ENCODE measurements at regions not wholly inside any gene's neighbourhood (a gene's known extent, or its start where the extent isn't known, plus 50 kb on each side); places are given as distances from the start of the nearest gene placed in this dataset.

- CTCF ChIA-PET: no interaction called here
- no peaks in the 10 kb centered on the region for H3K4me1 Mint-ChIP-seq
- POLR2A ChIA-PET: no interaction called here
- peaks cover 2 to 4% of the 10 kb centered on the region in 2 donors for H3K27me3 Mint-ChIP-seq
- ATAC-seq (replicated peaks in 1 of 4): no peak
- H3K36me3 Mint-ChIP-seq: no peaks in the 10 kb centered on the region
- Histone ChIP-seq H3K4me3 (ENCODE audit: control insufficient read depth in 1 of 2, extremely low read depth in 1 of 2, low read length in 1 of 2) (no peak overlapping the region), H3K9me3 (no peaks in the 10 kb centered on the region), H3K27me3 (replicated peaks in 1 of 2; ENCODE audit: control insufficient read depth in 2 of 2, extremely low read depth in 1 of 2, insufficient read depth in 2 of 2, low read length in 1 of 2) (no peaks in the 10 kb centered on the region), H3K4me1 (ENCODE audit: control insufficient read depth in 1 of 2, extremely low read depth in 1 of 2, insufficient read depth in 2 of 2, low read length in 2 of 2) (no peaks in the 10 kb centered on the region), H3K27ac (ENCODE audit: low read length) (no peak overlapping the region), H3K36me3 (ENCODE audit: control insufficient read depth in 2 of 2, extremely low read depth in 1 of 2, insufficient read depth in 1 of 2, low read length in 1 of 2) (no peaks in the 10 kb centered on the region)
- DNase-seq: no peak
- H3K4me3 Mint-ChIP-seq: no peak overlapping the region
- no peak overlapping the region for H3K27ac Mint-ChIP-seq
- 65% methylated on average over 4 of the region's 7 CpGs for WGBS (ENCODE audit: insufficient coverage)
- H3K9me3 Mint-ChIP-seq: peaks cover 3 to 13% (median 4%) of the 10 kb centered on the region in 3 donors
These were observed 545.0 kb downstream of the MTRR start for GRCh38 chr5:8413975-8414374.

- DNase-seq (no peak), ATAC-seq (replicated peaks in 1 of 4) (no peak)
- 75% methylated on average over 2 of the region's 4 CpGs for WGBS (ENCODE audit: insufficient coverage)
These were observed 548.5 kb downstream of the MTRR start for GRCh38 chr5:8417316-8418048.

DNA sequence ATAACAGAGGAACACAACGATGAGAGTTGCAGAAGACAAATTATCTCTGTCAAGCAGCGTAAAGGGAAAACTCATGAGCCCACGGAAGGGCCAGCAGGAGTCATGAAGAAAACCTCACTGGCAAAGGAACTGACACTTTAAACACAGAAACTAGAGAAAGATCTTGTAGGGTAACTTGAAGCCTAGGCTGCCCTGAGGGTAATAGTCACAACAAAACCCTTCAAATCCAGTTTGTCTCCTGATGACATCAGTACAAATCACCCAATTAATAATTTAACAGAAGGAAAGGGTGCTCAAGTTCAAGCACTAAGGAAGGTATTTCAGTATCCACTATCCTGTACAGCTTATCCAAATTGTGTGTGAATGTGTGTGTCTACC, 549.1 kb downstream of the MTRR start:
- DNase-seq (no peak), ATAC-seq (replicated peaks in 1 of 4) (no peak)
- H3K4me3 Mint-ChIP-seq: no peak overlapping the region
- Histone ChIP-seq H3K9me3 (no peaks in the 10 kb centered on the region), H3K27me3 (replicated peaks in 1 of 2; ENCODE audit: control insufficient read depth in 2 of 2, extremely low read depth in 1 of 2, insufficient read depth in 2 of 2, low read length in 1 of 2) (no peaks in the 10 kb centered on the region), H3K4me3 (ENCODE audit: control insufficient read depth in 1 of 2, extremely low read depth in 1 of 2, low read length in 1 of 2) (no peak overlapping the region), H3K36me3 (ENCODE audit: control insufficient read depth in 2 of 2, extremely low read depth in 1 of 2, insufficient read depth in 1 of 2, low read length in 1 of 2) (no peaks in the 10 kb centered on the region), H3K27ac (ENCODE audit: low read length) (no peak overlapping the region), H3K4me1 (ENCODE audit: control insufficient read depth in 1 of 2, extremely low read depth in 1 of 2, insufficient read depth in 2 of 2, low read length in 2 of 2) (no peaks in the 10 kb centered on the region)
- CTCF ChIA-PET: no interaction called here
- no peaks in the 10 kb centered on the region for H3K36me3 Mint-ChIP-seq
- H3K27me3 Mint-ChIP-seq: peaks cover 2 to 4% of the 10 kb centered on the region in 2 donors
- POLR2A ChIA-PET: no interaction called here
- 60% methylated on average over 1 of the region's 3 CpGs for WGBS (ENCODE audit: insufficient coverage)
- H3K4me1 Mint-ChIP-seq: no peaks in the 10 kb centered on the region
- H3K9me3 Mint-ChIP-seq: peaks cover 3 to 11% (median 4%) of the 10 kb centered on the region in 3 donors
- no peak overlapping the region for H3K27ac Mint-ChIP-seq

More at GRCh38 chr5:8417316-8418048, 548.5 kb downstream of the MTRR start:
- no peak overlapping the region for H3K4me3 Mint-ChIP-seq
- Histone ChIP-seq H3K27me3 (replicated peaks in 1 of 2; ENCODE audit: control insufficient read depth in 2 of 2, extremely low read depth in 1 of 2, insufficient read depth in 2 of 2, low read length in 1 of 2) (no peaks in the 10 kb centered on the region), H3K4me3 (ENCODE audit: control insufficient read depth in 1 of 2, extremely low read depth in 1 of 2, low read length in 1 of 2) (no peak overlapping the region), H3K27ac (ENCODE audit: low read length) (no peak overlapping the region), H3K36me3 (ENCODE audit: control insufficient read depth in 2 of 2, extremely low read depth in 1 of 2, insufficient read depth in 1 of 2, low read length in 1 of 2) (no peaks in the 10 kb centered on the region), H3K9me3 (no peaks in the 10 kb centered on the region), H3K4me1 (ENCODE audit: control insufficient read depth in 1 of 2, extremely low read depth in 1 of 2, insufficient read depth in 2 of 2, low read length in 2 of 2) (no peaks in the 10 kb centered on the region)
- H3K36me3 Mint-ChIP-seq: no peaks in the 10 kb centered on the region
- H3K27ac Mint-ChIP-seq: no peak overlapping the region
- peaks cover 3 to 11% (median 4%) of the 10 kb centered on the region in 3 donors for H3K9me3 Mint-ChIP-seq
- peaks cover 2 to 4% of the 10 kb centered on the region in 2 donors for H3K27me3 Mint-ChIP-seq
- POLR2A ChIA-PET: no interaction called here
- no peaks in the 10 kb centered on the region for H3K4me1 Mint-ChIP-seq
- CTCF ChIA-PET: no interaction called here

DNA sequence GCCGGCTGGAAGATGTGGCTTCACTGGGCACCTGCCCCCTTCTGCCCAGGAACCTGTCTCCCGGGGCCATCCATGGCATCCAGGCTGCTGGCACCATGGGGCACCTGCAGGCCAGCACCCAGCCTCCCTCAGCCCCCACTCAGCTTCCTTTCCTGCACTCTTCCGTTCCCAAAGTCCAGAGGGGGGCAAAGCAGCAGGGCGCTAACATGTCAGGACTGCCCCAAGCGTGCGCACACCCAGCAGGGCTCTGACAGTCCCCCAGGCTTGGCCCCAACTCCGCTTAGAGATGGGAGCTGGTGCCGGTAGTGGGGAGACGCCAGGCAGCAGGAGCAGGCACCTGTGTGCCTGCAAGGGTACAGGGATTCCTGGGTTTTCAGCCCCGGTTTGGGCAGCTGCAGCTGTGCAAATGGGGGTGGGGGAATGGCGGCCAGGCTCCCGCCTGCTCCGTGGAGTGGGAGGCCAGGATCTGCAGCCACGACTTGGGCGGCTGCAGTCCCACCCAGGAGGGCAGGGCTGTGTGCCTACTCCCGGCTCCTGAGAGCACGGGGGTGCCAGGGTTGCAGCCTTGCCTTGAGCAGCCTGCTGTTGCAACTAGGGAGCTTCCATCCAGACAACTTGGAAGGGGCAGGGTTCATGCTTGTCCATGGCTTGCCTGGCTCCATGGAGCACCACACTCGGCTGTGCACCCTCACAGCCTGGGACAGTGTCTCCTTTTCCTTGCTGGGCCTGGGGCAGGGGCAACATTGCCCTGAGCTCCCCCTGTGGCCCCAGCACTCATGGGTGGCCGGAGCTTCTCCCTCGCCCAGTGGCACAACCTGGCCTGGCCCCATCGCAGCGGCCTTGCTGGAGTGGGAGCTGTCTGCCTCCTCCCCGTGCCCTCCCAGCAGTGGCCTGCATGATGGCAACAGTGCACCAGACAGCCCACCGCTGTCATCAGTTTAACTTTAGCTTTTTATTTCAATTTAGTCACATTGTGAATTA, 561.1 kb downstream of the MTRR start:
- H3K9me3 ChIP-seq: no peaks in the 10 kb centered on the region
- no peak overlapping the region for H3K4me3 Mint-ChIP-seq
- no peak overlapping the region for H3K4me3 ChIP-seq (ENCODE audit: control insufficient read depth in 1 of 2, extremely low read depth in 1 of 2, low read length in 1 of 2)
- H3K9me3 Mint-ChIP-seq: peaks cover 4 to 10% (median 9%) of the 10 kb centered on the region in 3 donors
- no peaks in the 10 kb centered on the region for H3K4me1 ChIP-seq (ENCODE audit: control insufficient read depth in 1 of 2, extremely low read depth in 1 of 2, insufficient read depth in 2 of 2, low read length in 2 of 2)
- ATAC-seq (replicated peaks in 1 of 4) (peak in 1 of 4 experiments; percentile 27), DNase-seq (no peak)
- no peaks in the 10 kb centered on the region for H3K36me3 Mint-ChIP-seq
- H3K27me3 ChIP-seq (replicated peaks in 1 of 2; ENCODE audit: control insufficient read depth in 2 of 2, extremely low read depth in 1 of 2, insufficient read depth in 2 of 2, low read length in 1 of 2): no peaks in the 10 kb centered on the region
- CTCF ChIA-PET: no interaction called here
- POLR2A ChIA-PET: no interaction called here
- H3K36me3 ChIP-seq (ENCODE audit: control insufficient read depth in 2 of 2, extremely low read depth in 1 of 2, insufficient read depth in 1 of 2, low read length in 1 of 2): no peaks in the 10 kb centered on the region
- no peak overlapping the region for H3K27ac Mint-ChIP-seq
- no peaks in the 10 kb centered on the region for H3K4me1 Mint-ChIP-seq
- 88% methylated on average over 19 of the region's 24 CpGs for WGBS (ENCODE audit: insufficient coverage)
- no peaks in the 10 kb centered on the region for H3K27me3 Mint-ChIP-seq
- no peak overlapping the region for H3K27ac ChIP-seq (ENCODE audit: low read length)

DNA sequence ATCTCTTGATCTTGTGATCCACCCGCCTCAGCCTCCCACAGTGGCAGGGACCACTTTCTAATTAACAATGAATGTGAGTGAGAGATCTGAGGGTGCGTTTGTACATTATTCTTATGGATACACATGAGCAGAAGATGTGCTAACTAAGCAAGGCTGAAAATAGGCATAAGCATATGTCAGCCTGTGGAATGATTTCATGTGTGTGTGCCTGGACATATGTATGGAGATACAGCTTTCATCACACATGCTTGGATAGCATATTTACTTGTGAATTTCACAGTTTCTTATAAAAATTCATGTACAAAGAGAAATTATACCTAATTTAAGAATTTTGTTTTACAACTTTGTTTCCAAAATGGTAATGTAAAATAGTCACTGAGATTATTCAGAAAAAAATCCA, 565.6 kb downstream of the MTRR start:
- no peak for DNase-seq
- no peaks in the 10 kb centered on the region for H3K4me1 Mint-ChIP-seq
- Histone ChIP-seq H3K9me3 (no peaks in the 10 kb centered on the region), H3K36me3 (ENCODE audit: control insufficient read depth in 2 of 2, extremely low read depth in 1 of 2, insufficient read depth in 1 of 2, low read length in 1 of 2) (no peaks in the 10 kb centered on the region), H3K4me3 (ENCODE audit: control insufficient read depth in 1 of 2, extremely low read depth in 1 of 2, low read length in 1 of 2) (no peak overlapping the region), H3K27me3 (replicated peaks in 1 of 2; ENCODE audit: control insufficient read depth in 2 of 2, extremely low read depth in 1 of 2, insufficient read depth in 2 of 2, low read length in 1 of 2) (no peaks in the 10 kb centered on the region), H3K4me1 (ENCODE audit: control insufficient read depth in 1 of 2, extremely low read depth in 1 of 2, insufficient read depth in 2 of 2, low read length in 2 of 2) (no peaks in the 10 kb centered on the region), H3K27ac (ENCODE audit: low read length) (no peak overlapping the region)
- 92% methylated on average over 2 of the region's 2 CpGs for WGBS (ENCODE audit: insufficient coverage)
- H3K9me3 Mint-ChIP-seq: no peaks in the 10 kb centered on the region
- H3K36me3 Mint-ChIP-seq: no peaks in the 10 kb centered on the region
- ATAC-seq (replicated peaks in 1 of 4): no peak
- no peak overlapping the region for H3K27ac Mint-ChIP-seq
- H3K4me3 Mint-ChIP-seq: no peak overlapping the region
- ChIA-PET POLR2A (no interaction called here), CTCF (no interaction called here)
- no peaks in the 10 kb centered on the region for H3K27me3 Mint-ChIP-seq

DNA sequence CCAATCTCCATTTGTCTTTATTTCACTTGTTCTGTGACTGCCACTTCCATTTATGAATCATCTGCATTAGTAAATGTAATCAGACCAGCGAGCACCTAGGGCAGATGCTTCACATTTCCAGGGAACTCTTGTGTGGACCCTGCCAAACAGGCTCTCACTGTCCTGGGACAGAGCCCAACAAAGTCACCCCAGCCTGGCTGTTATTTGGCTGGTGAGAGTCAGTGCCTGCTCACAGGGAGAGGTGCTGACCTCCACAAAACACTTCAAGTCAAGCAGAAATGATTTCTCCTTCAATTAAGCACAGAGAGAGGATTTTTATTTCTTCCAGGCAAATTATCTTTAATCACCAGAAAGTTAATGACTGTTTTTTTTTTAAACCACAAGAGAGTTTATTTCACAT, 568.0 kb downstream of the MTRR start:
- H3K36me3 ChIP-seq (ENCODE audit: control insufficient read depth in 2 of 2, extremely low read depth in 1 of 2, insufficient read depth in 1 of 2, low read length in 1 of 2): no peaks in the 10 kb centered on the region
- no peak for ATAC-seq (replicated peaks in 1 of 4)
- no peaks in the 10 kb centered on the region for H3K27me3 Mint-ChIP-seq
- no peaks in the 10 kb centered on the region for H3K9me3 ChIP-seq
- no peaks in the 10 kb centered on the region for H3K9me3 Mint-ChIP-seq
- no CpG with 5 or more reads among the region's 1 CpG for WGBS (ENCODE audit: insufficient coverage)
- no peak for DNase-seq
- H3K27ac Mint-ChIP-seq: no peak overlapping the region
- H3K27ac ChIP-seq (ENCODE audit: low read length): no peak overlapping the region
- H3K4me3 Mint-ChIP-seq: no peak overlapping the region
- no peak overlapping the region for H3K4me3 ChIP-seq (ENCODE audit: control insufficient read depth in 1 of 2, extremely low read depth in 1 of 2, low read length in 1 of 2)
- CTCF ChIA-PET: interaction anchor here in 1 of 2 donors (0.6 kb wide), 1 partner anchor 582 kb away, joined by 3 read pairs; no protein-coding TSS in a partner anchor
- no peaks in the 10 kb centered on the region for H3K4me1 Mint-ChIP-seq
- no peaks in the 10 kb centered on the region for H3K27me3 ChIP-seq (replicated peaks in 1 of 2; ENCODE audit: control insufficient read depth in 2 of 2, extremely low read depth in 1 of 2, insufficient read depth in 2 of 2, low read length in 1 of 2)
- H3K36me3 Mint-ChIP-seq: no peaks in the 10 kb centered on the region
- POLR2A ChIA-PET: interaction anchor here in 1 of 2 donors (0.6 kb wide), 1 partner anchor 42 kb away, joined by 3 read pairs; no protein-coding TSS in a partner anchor
- H3K4me1 ChIP-seq (ENCODE audit: control insufficient read depth in 1 of 2, extremely low read depth in 1 of 2, insufficient read depth in 2 of 2, low read length in 2 of 2): no peaks in the 10 kb centered on the region
